ENCODE measurements at regions not wholly inside any gene's neighbourhood (a gene's known extent, or its start where the extent isn't known, plus 50 kb on each side); places are given as distances from the start of the nearest gene placed in this dataset.

- DNase-seq = no peak
Measured at GRCh38 chr5:174524351-174524750, 200.0 kb upstream of the MSX2 start.

GRCh38 chr5:174526177-174526576, 198.2 kb upstream of the MSX2 start:
- H3K9me3 ChIP-seq = no peaks in the 10 kb centered on the region
- ATAC-seq (no peak), DNase-seq (no peak)
- TF ChIP-seq, protein P1, sequence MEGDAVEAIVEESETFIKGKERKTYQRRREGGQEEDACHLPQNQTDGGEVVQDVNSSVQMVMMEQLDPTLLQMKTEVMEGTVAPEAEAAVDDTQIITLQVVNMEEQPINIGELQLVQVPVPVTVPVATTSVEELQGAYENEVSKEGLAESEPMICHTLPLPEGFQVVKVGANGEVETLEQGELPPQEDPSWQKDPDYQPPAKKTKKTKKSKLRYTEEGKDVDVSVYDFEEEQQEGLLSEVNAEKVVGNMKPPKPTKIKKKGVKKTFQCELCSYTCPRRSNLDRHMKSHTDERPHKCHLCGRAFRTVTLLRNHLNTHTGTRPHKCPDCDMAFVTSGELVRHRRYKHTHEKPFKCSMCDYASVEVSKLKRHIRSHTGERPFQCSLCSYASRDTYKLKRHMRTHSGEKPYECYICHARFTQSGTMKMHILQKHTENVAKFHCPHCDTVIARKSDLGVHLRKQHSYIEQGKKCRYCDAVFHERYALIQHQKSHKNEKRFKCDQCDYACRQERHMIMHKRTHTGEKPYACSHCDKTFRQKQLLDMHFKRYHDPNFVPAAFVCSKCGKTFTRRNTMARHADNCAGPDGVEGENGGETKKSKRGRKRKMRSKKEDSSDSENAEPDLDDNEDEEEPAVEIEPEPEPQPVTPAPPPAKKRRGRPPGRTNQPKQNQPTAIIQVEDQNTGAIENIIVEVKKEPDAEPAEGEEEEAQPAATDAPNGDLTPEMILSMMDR (IDR thresholded peaks at IDR 0.05) = no peak
- H3K36me3 ChIP-seq (ENCODE audit: insufficient read depth in 1 of 2, low read depth in 1 of 2) = no peaks in the 10 kb centered on the region
- no peak overlapping the region for H3K4me3 ChIP-seq
- no peak overlapping the region for H3K27ac ChIP-seq
- WGBS, 3 donors = 52 to 76% (median 70%) methylated on average over 4 of the region's 4 CpGs
- H3K27me3 ChIP-seq (ENCODE audit: insufficient read depth in 3 of 3, low read length in 2 of 3) = no peaks in the 10 kb centered on the region
- H3K4me1 ChIP-seq = no peaks in the 10 kb centered on the region
- intact Hi-C loops (cut with DNase I) = no loop called here

More at GRCh38 chr5:174524351-174524750, 200.0 kb upstream of the MSX2 start:
- Histone ChIP-seq H3K27ac (no peak overlapping the region), H3K4me1 (no peaks in the 10 kb centered on the region), H3K36me3 (ENCODE audit: insufficient read depth in 1 of 2, low read depth in 1 of 2) (no peaks in the 10 kb centered on the region), H3K4me3 (no peak overlapping the region), H3K27me3 (ENCODE audit: insufficient read depth in 3 of 3, low read length in 2 of 3) (peaks cover 0 to 5% (median 0%) of the 10 kb centered on the region in 3 donors), H3K9me3 (no peaks in the 10 kb centered on the region)
- no peak for ATAC-seq
- TF ChIP-seq, protein P1 (IDR thresholded peaks at IDR 0.05) = no peak
- intact Hi-C loops (cut with DNase I) = no loop called here
- WGBS, 3 donors = 75 to 89% (median 86%) methylated on average over 4 of the region's 4 CpGs

- Histone ChIP-seq H3K27ac (no peak overlapping the region), H3K9me3 (no peaks in the 10 kb centered on the region), H3K36me3 (ENCODE audit: insufficient read depth in 1 of 2, low read depth in 1 of 2) (no peaks in the 10 kb centered on the region), H3K27me3 (ENCODE audit: insufficient read depth in 3 of 3, low read length in 2 of 3) (no peaks in the 10 kb centered on the region), H3K4me1 (no peaks in the 10 kb centered on the region), H3K4me3 (no peak overlapping the region)
- intact Hi-C loops (cut with DNase I) = no loop called here
- TF ChIP-seq, protein P1 (IDR thresholded peaks at IDR 0.05) = no peak
- ATAC-seq (no peak), DNase-seq (no peak)
- 45 to 52% (median 48%) methylated on average over 11 of the region's 11 CpGs for WGBS, 3 donors
Measured at GRCh38 chr5:174527916-174528540, 196.4 kb upstream of the MSX2 start.

DNA sequence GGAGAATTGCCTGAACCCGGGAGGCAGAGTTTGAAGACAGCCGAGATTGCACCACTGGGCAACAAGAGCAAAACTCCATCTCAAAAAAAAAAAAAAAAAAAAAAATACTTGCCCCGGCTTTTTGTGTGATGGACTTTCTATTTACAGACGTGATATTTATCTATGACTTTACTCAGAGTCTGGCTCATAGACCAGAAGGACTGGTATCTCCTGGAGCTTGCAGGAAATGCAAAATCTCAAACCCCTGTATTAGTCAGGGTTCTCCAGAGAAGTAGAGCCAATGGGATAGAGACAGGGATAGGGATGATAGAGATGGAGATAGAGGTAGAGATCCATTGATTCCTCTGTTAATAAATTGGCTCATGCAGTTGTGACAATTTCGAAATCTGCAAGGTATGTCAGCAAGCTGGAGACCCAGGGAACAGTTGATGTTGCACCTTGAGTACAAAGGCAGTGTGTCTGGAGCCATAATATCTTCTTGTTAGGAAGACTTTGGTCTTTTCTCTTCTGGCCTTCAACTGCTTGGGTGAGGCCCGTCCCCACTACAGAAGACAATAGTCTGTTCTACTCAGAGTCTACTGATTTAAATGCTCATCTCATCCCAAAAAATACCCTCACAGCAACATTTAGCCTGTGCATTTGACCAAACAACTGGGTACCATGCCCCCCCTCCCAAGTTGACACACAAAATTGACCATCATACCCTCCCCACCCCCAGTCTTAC, 195.4 kb upstream of the MSX2 start:
- intact Hi-C loops (cut with DNase I) = no loop called here
- DNase-seq = no peak
- Histone ChIP-seq H3K9me3 (no peaks in the 10 kb centered on the region), H3K27ac (no peak overlapping the region), H3K27me3 (ENCODE audit: insufficient read depth in 3 of 3, low read length in 2 of 3) (no peaks in the 10 kb centered on the region), H3K4me3 (no peak overlapping the region), H3K4me1 (no peaks in the 10 kb centered on the region), H3K36me3 (ENCODE audit: insufficient read depth in 1 of 2, low read depth in 1 of 2) (no peaks in the 10 kb centered on the region)
- TF ChIP-seq, protein P1 (IDR thresholded peaks at IDR 0.05) = no peak
- ATAC-seq = no peak
- 76 to 89% (median 81%) methylated on average over 6 of the region's 6 CpGs for WGBS, 3 donors

Data from psoas muscle (tissue), 7 donors.